Astrocyte of the cerebellum (primary cell): ENCODE measurements at regions not wholly inside any gene's neighbourhood (a gene's known extent, or its start where the extent isn't known, plus 50 kb on each side); places are given as distances from the start of the nearest gene placed in this dataset.

Experiments used
- DNase-seq: peaks from one replicate; pipeline ENCODE4 v3.0.0-alpha.2; 2011; ENCODE audit warnings: low read depth
- H3K4me3 ChIP-seq: 2 replicates; pipeline ENCODE4 v1.5.1; 2011; ENCODE audit warnings: mild to moderate bottlenecking, low read depth, low read length, moderate library complexity
- CTCF ChIP-seq: IDR thresholded peaks from 2 replicates; pipeline ENCODE4 v1.5.1; 2012; ENCODE audit warnings: low read length, low read depth, moderate library complexity, mild to moderate bottlenecking; ENCODE audit errors: missing control alignments
- in situ Hi-C: cut with HindIII; loops from 2 replicates; pipeline ENCODE4 v1.10.0; 2017; ENCODE audit warnings: low sequenced_read_pairs

GRCh38 chr6:100234625-100235024 is 230.1 kb downstream of the SIM1 start:
- H3K4me3 ChIP-seq: no peak overlapping the region
- no peak for DNase-seq
- in situ Hi-C loops: no loop called here
- no peak for TF ChIP-seq CTCF

- DNase-seq: no peak
- in situ Hi-C loops: no loop called here
- TF ChIP-seq CTCF: no peak
- H3K4me3 ChIP-seq: no peak overlapping the region
These were observed 231.7 kb downstream of the SIM1 start for GRCh38 chr6:100232781-100233573.

GRCh38 chr6:100230953-100231316 is 233.8 kb downstream of the SIM1 start:
- no peak overlapping the region for H3K4me3 ChIP-seq
- DNase-seq: no peak
- no peak for TF ChIP-seq CTCF
- in situ Hi-C loops: no loop called here

DNA sequence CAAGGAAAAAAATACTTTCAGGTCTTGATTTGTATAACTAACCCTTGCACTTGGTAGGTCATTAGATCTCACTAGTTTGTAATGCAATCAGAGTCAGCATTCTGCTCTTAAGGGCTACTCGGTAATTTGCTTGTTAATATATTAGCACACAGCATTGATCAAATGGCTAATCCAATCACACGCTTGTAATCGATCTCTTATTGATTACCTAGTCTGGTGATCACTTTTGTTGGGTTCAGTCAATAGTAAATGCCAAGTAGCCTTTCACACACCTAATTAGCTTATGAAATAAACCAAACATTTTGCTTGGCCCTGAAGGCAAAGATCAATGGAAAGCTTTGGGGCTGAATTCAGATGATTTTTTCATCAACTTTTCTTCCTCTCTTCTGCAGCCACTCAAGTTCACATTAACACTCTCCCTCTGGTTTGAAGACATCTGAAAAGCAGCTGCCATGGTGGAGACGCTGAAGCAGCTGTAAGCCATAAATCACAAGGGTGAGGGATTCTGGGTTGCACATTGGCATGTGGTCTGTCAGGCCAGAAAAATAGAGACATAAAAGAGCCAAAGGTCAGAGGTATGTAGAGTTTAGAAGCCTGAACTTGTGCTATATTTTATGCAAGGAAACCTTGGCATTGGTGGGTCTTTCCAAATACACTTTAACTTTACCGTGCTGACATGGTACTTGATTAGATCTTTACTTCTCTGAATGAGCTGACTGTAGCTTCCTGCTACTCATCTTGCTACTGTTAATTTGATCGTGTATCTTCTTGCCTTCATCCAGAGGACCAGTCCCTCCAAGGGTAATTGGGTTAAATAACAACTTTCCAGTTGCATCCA is 234.4 kb downstream of the SIM1 start:
- no peak overlapping the region for H3K4me3 ChIP-seq
- DNase-seq: no peak
- in situ Hi-C loops: no loop called here
- TF ChIP-seq CTCF: no peak

DNA sequence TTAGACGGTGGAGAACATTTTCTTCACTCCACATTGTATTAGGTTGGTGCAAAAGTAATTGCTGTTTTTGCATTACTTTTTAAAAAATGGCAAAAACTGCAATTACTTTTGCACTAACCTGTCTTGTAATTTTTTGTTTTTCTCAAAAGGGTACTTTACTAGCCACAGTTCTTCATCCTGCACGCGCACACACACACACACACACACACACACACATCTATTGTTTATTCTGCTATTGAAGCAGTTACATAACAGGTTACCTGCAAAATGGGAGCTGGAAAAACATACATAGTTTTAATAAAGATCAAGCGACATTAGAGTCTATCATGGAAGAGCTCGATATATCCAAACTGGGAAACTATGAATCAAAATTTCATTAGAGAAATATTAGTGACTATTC is 235.2 kb downstream of the SIM1 start:
- DNase-seq: no peak
- no peak overlapping the region for H3K4me3 ChIP-seq
- TF ChIP-seq CTCF: no peak
- in situ Hi-C loops: no loop called here

DNA sequence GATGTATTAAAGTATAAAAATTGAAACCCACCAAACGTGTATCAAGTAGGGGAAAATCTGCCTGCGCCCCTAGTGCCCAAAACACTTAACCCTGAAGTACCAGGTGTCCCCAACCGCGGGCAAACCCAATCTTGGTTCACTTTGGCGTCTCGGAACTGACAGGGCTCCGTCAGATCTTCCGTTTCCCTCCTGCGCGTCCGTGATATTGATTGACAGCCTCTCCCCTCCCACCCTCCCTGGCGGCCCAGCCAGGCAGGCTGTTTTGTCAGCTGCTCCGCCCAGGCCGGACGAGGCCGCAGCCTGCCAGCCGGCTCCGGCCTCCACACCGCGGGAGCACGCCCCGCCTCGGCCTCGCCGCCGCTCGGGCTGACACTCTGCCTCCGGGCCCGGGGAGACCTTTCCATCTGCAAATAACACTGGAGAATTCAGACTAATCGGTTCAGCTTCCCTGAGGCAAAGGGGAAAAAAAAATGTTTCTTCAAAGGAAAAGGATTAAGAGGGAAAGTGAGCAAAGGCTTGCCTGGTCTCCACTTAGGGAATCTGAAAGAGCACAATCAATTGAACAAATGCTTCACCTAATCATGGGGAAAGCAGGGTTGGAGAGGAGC is 234.9 kb upstream of the MCHR2 start:
- no peak for DNase-seq
- H3K4me3 ChIP-seq: peak overlapping the region; percentile 17
- peak; percentile 29 for TF ChIP-seq CTCF

More for the DNA sequence above, 234.9 kb upstream of the MCHR2 start:
- in situ Hi-C loops: no loop called here
